GM13976 (cell line): ENCODE measurements at regions not wholly inside any gene's neighbourhood (a gene's known extent, or its start where the extent isn't known, plus 50 kb on each side); places are given as distances from the start of the nearest gene placed in this dataset.
"Not testable (repeated sequence)": the region's sequence is repeated elsewhere in the genome, so short reads cannot be mapped to it uniquely, and the experiment has no call there.

Experiments
- DNase-seq: peaks from one replicate; pipeline ENCODE4 v3.0.0; 2012; ENCODE audit warnings: low spot score
- CTCF ChIP-seq: IDR thresholded peaks from 2 replicates; pipeline ENCODE4 v1.5.1; 2012; ENCODE audit warnings: borderline replicate concordance, mild to moderate bottlenecking; ENCODE audit not compliant: insufficient read depth; ENCODE audit errors: extremely low read depth, missing control alignments, control extremely low read depth
- in situ Hi-C: fragments of 300-500 bp; cut with MboI; formaldehyde crosslinking; loops from one replicate; pipeline ENCODE4 v1.12.0; 2022; ENCODE audit warnings: low sequenced_read_pairs, mixed read lengths, inconsistent platforms; ENCODE audit not compliant: unreplicated experiment

GRCh38 chr2:34234823-34235222 lies 635.7 kb upstream of the FAM98A start:
- in situ Hi-C loops, result no loop called here

GRCh38 chr2:34229998-34230397 lies 630.9 kb upstream of the FAM98A start:
- in situ Hi-C loops, result no loop called here
- no peak for TF ChIP-seq CTCF
- DNase-seq, result no peak

More at GRCh38 chr2:34234823-34235222, 635.7 kb upstream of the FAM98A start:
- TF ChIP-seq CTCF, result no peak
- no peak for DNase-seq

GRCh38 chr2:34215174-34215573 lies 616.1 kb upstream of the FAM98A start:
- TF ChIP-seq CTCF, result no peak
- no peak for DNase-seq
- in situ Hi-C loops, result no loop called here

GRCh38 chr2:34210382-34210781 lies 611.3 kb upstream of the FAM98A start:
- in situ Hi-C loops, result not testable (repeated sequence)

GRCh38 chr2:34204560-34204959 lies 605.5 kb upstream of the FAM98A start:
- in situ Hi-C loops, result no loop called here
- no peak for TF ChIP-seq CTCF
- DNase-seq, result no peak

More at GRCh38 chr2:34210382-34210781, 611.3 kb upstream of the FAM98A start:
- DNase-seq, result not testable (repeated sequence)

GRCh38 chr2:34201099-34201498 lies 602.0 kb upstream of the FAM98A start:
- no peak for DNase-seq
- in situ Hi-C loops, result no loop called here
- TF ChIP-seq CTCF, result no peak

GRCh38 chr2:34199971-34200370 lies 600.9 kb upstream of the FAM98A start:
- in situ Hi-C loops, result no loop called here
- DNase-seq, result no peak
- TF ChIP-seq CTCF, result no peak

- in situ Hi-C loops, result no loop called here
- TF ChIP-seq CTCF, result no peak
- no peak for DNase-seq
Observed at GRCh38 chr2:34193164-34193563, 594.1 kb upstream of the FAM98A start.
